Ovary (tissue), 7 donors: ENCODE measurements at regions not wholly inside any gene's neighbourhood (a gene's known extent, or its start where the extent isn't known, plus 50 kb on each side); places are given as distances from the start of the nearest gene placed in this dataset.

Experiments used
- DNase-seq, 5 donors: peaks; one replicate each; pipeline ENCODE4 v3.0.0-alpha.2; 2019 to 2020
- H3K27ac ChIP-seq, 2 donors: fragments of 200-600 bp; one replicate each; pipeline versions ENCODE4 v1.5.1 to v1.8.0; 2019 to 2022
- H3K27me3 ChIP-seq: fragments of 200-600 bp; one replicate; pipeline ENCODE4 v1.8.0; 2022
- H3K36me3 ChIP-seq: fragments of 200-600 bp; sonication (generic); one replicate; pipeline ENCODE4 v1.5.1; 2019
- H3K4me1 ChIP-seq: one replicate; pipeline ENCODE4 v1.8.1; 2013; ENCODE audit warnings: mild to moderate bottlenecking, moderate library complexity; ENCODE audit not compliant: insufficient read depth
- H3K4me3 ChIP-seq: fragments of 200-600 bp; sonication (generic); one replicate; pipeline ENCODE4 v1.5.1; 2017
- H3K9me3 ChIP-seq, 2 donors: fragments of 200-600 bp in 1 of 2; sonication (generic) in 1 of 2; one replicate each; pipeline versions ENCODE4 v1.5.1 to v1.8.1; 2013 to 2019; ENCODE audit warnings: mild to moderate bottlenecking in 1 of 2, moderate library complexity in 1 of 2
- EP300 ChIP-seq: sonication (generic); formaldehyde crosslinking; IDR thresholded peaks from one replicate; pipeline ENCODE4 v1.6.1; 2017; ENCODE audit warnings: antibody characterized with exemption
- POLR2A ChIP-seq: fragments of 450-650 bp; IDR thresholded peaks from one replicate; pipeline ENCODE4 v1.6.1; 2017; ENCODE audit warnings: antibody characterized with exemption, mild to moderate bottlenecking, moderate library complexity
- WGBS, 3 donors: extraction: QIAGEN DNeasy Blood & Tissue Kit in 1 of 3; methylation state at CpG; one replicate each; pipeline versions ENCODE4 v1.1.5 to v1.1.7; 2013 to 2017; 5-methylcytosine and 5-hydroxymethylcytosine counted together
- intact Hi-C, 4 donors: fragments of 100-400 bp; cut with DNase I; formaldehyde crosslinking; loops; one replicate each; pipeline versions ENCODE4 v1.11.0 to v1.15.1; 2022 to 2023
- TF ChIP-seq, protein P1 (sequence below), 3 donors: fragments of 450-650 bp in 2 of 3; fragments of 200-600 bp in 1 of 3; IDR thresholded peaks; one replicate each; pipeline versions ENCODE4 v1.5.1 to v1.8.0; 2016 to 2022; ENCODE audit warnings: antibody characterized with exemption in 3 of 3, mild to moderate bottlenecking in 1 of 3
- donor health status: DM: no; HTN: no; CAD: no; lungs with moderate emphysema.
- donor health status: DM: no; HTN: no; CAD: no.
- donor health status: Bipolar disorder and iron deficiency.
- donor health status: DM: no; HTN: no; CAD: no.
- donor health status: DM: yes; HTN: yes; CAD: no.

DNA sequence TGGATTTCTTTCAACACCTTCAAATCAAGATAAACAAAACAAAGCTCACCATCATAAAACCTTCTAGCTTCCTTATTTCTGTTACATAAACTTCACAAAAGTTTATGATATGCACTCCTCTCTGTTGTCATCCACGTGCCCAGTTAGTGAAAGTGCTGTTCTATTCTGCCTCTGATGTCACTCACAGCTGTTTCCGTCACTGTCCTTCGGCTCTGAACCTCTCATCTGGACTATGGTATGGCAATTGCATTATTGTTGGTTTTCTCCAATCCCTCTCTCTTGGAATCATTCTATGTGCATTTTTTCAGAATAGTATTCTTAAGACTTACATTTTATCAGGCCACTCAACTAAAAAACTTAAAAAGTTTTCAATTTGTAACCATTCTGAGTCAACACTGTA is 264.2 kb upstream of the DAPK1 start:
- Histone ChIP-seq H3K27me3 (no peaks in the 10 kb centered on the region), H3K9me3 (no peaks in the 10 kb centered on the region), H3K36me3 (no peaks in the 10 kb centered on the region), H3K4me1 (no peaks in the 10 kb centered on the region), H3K27ac (no peak overlapping the region), H3K4me3 (no peak overlapping the region)
- DNase-seq, result no peak
- 90 to 96% (median 95%) methylated on average over 3 of the region's 3 CpGs for WGBS, 3 donors
- TF ChIP-seq, protein P1, sequence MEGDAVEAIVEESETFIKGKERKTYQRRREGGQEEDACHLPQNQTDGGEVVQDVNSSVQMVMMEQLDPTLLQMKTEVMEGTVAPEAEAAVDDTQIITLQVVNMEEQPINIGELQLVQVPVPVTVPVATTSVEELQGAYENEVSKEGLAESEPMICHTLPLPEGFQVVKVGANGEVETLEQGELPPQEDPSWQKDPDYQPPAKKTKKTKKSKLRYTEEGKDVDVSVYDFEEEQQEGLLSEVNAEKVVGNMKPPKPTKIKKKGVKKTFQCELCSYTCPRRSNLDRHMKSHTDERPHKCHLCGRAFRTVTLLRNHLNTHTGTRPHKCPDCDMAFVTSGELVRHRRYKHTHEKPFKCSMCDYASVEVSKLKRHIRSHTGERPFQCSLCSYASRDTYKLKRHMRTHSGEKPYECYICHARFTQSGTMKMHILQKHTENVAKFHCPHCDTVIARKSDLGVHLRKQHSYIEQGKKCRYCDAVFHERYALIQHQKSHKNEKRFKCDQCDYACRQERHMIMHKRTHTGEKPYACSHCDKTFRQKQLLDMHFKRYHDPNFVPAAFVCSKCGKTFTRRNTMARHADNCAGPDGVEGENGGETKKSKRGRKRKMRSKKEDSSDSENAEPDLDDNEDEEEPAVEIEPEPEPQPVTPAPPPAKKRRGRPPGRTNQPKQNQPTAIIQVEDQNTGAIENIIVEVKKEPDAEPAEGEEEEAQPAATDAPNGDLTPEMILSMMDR (IDR thresholded peaks at IDR 0.05), result no peak
- TF ChIP-seq EP300, result no peak
- no peak for TF ChIP-seq POLR2A
- intact Hi-C loops, result no loop called here

DNA sequence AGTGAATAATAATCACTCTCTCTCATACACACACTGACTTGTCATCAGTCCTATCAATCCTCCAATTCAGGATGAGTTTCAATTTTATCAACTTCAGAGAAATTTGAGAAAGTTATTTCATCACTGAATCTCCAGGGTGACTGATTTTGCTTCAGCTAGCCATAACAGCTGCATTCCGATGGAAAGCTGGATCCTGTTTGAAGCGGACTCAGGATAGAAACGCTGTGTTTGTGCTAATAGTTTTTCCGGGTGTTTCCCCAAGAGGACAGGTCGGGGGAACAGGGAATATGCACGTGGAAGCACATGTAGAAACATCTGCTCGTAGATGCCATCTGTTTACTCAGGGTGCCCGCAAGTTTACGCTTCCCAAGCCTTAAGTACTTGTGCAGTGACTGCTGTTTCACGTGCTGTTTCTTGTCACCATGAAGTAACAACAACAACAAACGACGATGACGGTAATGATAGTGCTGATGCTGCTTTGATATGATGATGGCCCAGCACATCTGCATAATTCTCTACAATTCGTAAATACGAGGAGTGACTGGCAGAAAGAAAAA is 263.7 kb upstream of the DAPK1 start:
- intact Hi-C loops, result no loop called here
- no peaks in the 10 kb centered on the region for H3K27me3 ChIP-seq
- no peaks in the 10 kb centered on the region for H3K4me1 ChIP-seq
- TF ChIP-seq EP300 (no peak), POLR2A (no peak)
- TF ChIP-seq, protein P1 (IDR thresholded peaks at IDR 0.05), result no peak
- no peak overlapping the region for H3K27ac ChIP-seq
- H3K9me3 ChIP-seq, result no peaks in the 10 kb centered on the region
- H3K36me3 ChIP-seq, result no peaks in the 10 kb centered on the region
- DNase-seq, result no peak
- 64 to 78% (median 69%) methylated on average over 15 of the region's 15 CpGs for WGBS, 3 donors
- no peak overlapping the region for H3K4me3 ChIP-seq

DNA sequence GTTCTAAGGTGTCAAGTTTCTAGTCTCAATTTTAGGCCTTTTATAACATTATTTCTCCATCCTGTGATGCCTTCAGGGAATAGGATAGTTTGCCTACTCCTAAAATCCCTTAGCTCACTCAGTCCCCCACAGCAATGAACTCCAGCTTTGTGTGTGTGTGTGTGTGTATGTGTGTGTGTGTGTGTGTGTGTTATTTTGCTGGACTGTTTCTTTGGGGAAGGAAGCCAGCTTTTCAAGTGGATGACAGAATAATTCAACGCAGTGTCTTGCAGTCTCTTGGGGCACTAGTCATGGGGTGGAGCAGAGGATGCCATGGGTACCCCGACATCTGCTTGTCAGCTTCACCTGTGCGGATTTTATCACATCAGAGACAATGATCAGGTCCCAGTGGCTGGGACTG is 262.8 kb upstream of the DAPK1 start:
- 86 to 97% (median 94%) methylated on average over 3 of the region's 3 CpGs for WGBS, 3 donors
- no peaks in the 10 kb centered on the region for H3K4me1 ChIP-seq
- no peaks in the 10 kb centered on the region for H3K27me3 ChIP-seq
- H3K4me3 ChIP-seq, result no peak overlapping the region
- TF ChIP-seq, protein P1 (IDR thresholded peaks at IDR 0.05), result no peak
- TF ChIP-seq POLR2A, result no peak
- no peak for TF ChIP-seq EP300
- H3K27ac ChIP-seq, result no peak overlapping the region
- intact Hi-C loops, result no loop called here
- H3K36me3 ChIP-seq, result no peaks in the 10 kb centered on the region
- H3K9me3 ChIP-seq, result no peaks in the 10 kb centered on the region
- no peak for DNase-seq

DNA sequence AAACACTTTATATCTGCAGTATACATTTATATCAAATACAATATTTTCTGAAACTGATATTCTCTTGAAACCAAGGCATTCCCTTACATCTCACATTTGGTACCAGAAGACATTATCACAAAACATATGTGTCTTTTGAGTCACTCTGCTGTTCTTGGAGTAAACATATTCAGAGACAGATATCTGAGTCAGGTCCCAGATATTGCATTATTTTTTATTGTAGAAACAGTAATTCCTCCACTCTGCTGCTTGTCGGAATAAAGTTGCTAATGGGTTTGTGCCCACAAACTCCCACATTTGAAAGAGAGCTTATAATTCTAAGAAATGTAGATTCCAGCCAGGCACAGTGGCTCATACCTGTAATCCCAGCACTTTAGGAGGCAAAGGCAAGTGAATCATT is 261.1 kb upstream of the DAPK1 start:
- no peak for DNase-seq
- TF ChIP-seq, protein P1 (IDR thresholded peaks at IDR 0.05), result no peak
- TF ChIP-seq POLR2A (no peak), EP300 (no peak)
- Histone ChIP-seq H3K4me1 (no peaks in the 10 kb centered on the region), H3K27me3 (no peaks in the 10 kb centered on the region), H3K4me3 (no peak overlapping the region), H3K36me3 (no peaks in the 10 kb centered on the region), H3K9me3 (no peaks in the 10 kb centered on the region), H3K27ac (no peak overlapping the region)
- 40 to 82% (median 77%) methylated on average over 1 of the region's 1 CpG for WGBS, 3 donors
- intact Hi-C loops, result no loop called here
